Stimulated activated CD8-positive, alpha-beta memory T cell treated with anti-CD3 and anti-CD28 coated beads, Interleukin-12 subunit alpha, Interleukin-12 subunit beta, amount 100 ng/mL, for 1 hour (primary cell): ENCODE measurements at regions not wholly inside any gene's neighbourhood (a gene's known extent, or its start where the extent isn't known, plus 50 kb on each side); places are given as distances from the start of the nearest gene placed in this dataset.

Experiments
- DNase-seq: peaks from one replicate; pipeline ENCODE4 v3.0.0-alpha.2; 2020; ENCODE audit warnings: low read depth

DNA sequence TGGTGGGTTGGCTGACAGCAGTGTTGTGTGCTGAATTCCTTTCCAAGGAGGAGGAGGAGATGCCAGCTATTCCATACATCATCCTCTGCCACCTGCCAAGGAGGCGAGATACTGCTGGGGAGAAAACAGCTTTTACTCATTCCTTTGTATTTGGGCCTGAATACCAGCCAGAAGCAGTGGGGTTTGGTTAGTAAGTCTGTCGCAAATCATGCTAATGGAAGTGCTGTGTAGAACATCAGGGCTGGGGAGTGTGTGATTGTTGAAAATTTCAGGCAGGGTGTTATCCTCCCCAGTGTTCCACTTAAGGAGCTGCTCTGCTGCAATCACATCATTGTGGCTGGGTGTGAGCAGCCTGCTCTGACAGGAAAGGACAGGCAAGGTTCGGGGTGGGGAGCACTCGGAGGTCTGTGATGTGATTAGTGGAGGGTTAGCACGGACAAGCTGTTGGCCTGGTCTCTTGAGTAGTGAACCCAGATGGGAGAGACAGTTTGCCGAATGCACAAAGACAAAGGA, 128.2 kb upstream of the DLX2 start:
- DNase-seq = no peak

DNA sequence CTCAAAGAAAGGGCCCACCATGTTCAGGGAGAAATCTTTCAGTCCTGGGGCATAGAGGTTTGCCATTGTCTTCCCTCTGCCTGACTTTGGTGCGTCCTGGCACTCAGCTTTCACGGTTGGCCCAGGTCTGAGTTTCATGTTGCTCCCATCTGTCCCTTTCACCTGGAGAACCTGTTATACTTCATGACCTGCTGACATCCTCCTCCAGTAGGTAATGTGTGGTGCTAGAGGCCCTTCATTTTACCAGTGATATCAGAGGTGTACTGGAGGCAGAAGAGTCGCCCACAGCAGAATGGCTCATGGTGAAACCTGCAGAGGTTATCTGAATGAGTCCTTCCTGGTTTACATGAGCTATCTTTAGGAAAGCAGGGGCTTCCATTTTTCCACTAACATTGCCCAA, 128.8 kb upstream of the DLX2 start:
- no peak for DNase-seq

DNA sequence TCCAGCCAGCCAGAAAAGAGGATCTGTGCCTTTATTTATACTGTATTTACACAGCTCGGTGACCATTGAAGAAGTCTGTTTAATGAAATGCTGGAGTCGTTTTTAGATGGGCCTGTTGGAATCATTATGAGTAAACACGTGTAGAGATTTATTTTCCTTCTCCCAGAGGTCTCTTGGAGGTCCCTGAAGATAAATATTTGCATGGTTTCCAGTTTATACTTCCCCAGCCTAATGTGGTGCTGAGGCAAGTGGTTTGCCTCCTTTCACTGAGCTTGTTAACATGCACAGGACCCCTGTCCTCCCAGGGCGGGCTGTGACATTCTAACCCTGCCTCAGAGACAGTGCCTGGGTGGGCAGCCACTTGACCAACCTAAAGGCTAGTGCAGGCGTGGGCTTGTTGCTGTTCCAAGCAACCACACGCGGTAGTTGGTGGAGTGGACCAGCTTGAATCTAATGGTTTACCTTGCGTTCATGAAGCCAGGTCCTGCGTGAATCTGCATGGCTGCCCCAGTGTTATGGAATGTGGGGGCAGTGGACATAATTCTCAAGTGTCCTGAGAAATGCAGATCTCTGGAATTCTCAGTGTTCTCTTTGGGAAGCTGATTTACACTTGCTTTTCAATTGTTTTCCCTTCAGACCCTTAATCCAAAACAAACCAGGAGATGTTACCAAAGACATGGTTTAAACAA, 130.2 kb upstream of the DLX2 start:
- no peak for DNase-seq

DNA sequence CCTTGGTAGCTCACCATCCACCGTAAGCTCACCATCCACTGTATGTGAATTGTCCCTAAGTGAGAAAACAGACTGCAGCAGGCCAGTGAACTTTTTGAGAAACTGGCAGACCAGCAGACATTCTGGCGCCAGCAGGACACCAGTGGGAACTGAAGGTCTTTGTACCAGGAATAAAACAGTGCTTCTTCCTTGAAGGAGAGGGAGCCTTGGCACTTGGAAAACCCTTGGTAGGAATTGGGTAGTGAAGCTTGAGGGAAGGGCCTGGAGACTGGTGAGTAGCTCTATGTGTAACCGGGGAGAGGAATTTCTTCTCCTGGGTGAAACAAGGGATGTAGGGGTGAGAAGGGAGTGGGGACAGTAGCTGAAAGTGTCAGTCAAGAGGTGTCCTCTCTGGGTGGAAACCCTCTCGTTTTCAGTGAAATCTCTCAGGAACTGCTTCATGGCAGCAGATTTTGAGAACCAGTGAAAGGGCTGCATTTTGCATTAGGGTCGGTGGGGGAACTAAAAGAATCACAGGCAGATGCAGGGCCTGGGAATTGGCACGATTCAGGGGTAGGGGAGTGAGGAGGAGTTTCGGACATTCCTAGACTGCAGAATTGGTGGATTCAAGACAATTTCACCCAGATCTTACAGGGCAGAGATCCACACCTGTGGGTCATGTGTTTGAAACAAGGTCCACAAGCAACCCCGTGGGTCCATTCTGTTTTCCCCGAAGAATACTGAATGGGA, 131.5 kb upstream of the DLX2 start:
- no peak for DNase-seq

DNA sequence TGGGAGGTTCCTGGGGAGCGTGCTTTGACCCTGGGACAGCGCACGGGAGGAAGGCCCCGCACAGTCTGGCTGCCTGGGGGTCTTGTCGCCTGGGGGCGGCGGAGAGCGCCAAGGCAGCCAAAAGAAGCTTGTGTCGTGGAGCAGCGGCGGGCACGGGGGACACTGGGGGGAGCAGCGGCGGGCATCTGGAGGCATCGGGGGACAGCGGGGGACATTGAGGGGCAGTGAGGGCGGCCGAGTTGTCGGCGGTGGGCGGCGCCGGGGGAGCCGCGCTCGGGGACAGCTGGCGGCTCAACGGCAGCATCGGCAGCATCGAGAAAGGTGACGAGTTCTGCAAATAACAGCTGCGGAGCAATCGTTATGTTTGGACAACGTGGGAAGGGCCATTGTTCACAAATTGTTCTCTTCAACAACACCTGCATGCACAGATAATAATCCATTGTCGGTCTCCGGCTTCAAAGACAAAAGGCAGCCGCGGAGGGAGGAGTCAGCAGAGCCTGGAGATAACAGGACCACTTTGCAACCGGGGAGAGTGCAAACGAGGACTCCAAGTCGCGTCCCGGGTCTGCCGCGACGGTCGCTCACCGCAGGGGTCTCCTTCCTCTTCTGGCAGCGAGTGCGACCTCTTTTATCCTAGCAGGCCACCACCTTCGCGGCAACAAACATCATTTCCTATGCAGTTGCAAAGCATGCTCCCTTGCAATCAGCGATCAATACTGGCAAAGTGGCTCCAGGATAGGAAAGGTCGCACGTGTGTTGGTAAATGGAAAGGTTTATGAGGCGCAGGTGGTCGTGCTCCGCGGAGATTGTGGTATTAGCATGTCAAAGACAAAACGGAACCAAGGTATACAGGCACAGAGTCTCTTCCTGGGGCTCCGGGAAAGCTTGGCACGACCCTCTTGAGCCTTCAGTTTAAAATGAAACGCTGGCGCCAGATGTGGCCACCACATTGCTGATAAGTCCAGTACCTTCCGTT, 132.3 kb upstream of the DLX2 start:
- peak; percentile 4 for DNase-seq

DNA sequence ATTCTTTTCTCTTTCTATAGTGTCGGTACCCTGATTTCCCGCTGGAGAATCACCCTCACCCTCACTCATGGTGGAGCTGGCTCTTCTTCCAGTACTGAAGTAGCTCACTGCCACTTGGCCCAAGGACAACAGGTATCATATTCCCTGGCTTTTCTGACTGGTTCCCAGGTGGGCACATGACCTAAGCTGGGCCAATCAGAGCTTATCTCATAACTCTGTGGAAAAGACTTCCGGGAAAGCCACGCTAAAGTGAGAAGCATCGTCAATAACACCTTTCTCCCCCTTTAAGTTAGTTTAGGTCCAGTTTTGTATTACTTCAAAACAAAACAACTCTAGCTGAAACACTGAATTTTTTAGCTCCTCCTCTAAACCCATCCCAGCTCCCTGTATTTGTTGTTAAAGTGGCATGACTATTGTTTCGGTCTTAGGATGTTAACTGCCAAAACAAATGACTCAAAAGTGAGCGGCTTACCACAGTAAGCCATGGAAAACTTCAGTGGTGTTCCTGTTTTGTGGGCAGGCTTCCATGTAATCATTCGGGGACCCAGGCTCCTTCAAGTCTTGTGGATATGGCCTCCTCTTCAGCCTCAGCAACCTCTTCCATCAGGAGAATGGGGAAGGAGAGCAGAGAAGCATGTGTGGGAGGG, 137.4 kb upstream of the DLX2 start:
- no peak for DNase-seq

DNA sequence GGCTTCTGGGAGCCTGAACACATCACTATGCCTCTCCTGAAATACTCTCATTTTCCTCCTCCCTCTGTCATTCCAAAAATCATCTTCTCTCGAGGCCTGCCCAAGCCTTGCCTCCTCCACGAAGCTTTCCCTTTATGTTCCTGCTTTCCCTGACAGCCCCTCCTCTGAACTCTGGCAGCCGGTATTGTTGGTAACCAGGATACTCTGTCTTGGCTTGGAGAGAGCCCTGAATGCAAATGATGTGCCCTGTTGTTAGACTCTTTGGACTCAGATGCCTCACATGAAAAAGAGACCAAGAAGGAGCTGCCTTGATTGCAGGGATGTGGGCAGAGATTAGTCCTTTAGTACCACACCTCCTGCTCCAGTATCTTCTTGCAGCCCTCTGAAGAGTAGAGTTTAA, 138.5 kb upstream of the DLX2 start:
- no peak for DNase-seq

DNA sequence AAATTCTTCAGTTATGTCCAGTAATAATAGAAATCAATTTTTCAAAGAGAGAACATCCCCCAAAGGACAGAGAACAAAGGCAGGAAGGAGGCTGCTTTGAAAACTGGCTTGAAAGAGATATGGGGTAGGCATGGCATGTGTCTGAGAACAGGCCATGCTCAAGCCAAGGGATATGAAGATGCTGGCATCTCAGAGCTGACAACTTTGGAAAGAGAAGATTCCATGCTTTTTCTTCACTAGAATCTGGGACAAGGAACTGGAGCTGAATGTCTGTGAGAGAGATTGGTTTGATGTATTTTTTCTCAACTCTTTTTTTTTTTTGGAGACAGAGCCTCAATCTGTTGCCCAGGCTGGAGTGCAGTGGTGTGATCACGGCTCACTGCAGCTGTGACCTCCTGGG, 139.8 kb upstream of the DLX2 start:
- DNase-seq = no peak

DNA sequence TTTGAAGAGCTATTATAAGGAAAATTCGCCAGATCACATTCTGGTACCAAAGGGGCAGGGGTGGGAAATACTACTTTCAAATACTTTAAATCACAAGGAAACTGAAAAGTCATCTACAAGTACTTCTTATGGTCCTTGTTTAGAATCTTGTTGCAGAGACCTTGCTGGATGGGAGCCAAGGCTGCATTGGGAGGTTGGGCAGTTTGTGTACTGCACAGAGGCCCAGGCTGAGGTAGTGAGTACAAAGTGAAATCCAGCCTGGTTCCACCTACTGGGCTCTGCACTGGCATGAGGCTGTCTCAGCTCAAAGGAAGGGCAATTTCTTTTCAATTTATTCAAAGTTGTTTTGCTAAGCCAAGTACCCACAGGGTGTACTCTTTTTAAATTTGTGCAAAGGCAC, 140.3 kb upstream of the DLX2 start:
- DNase-seq = no peak

DNA sequence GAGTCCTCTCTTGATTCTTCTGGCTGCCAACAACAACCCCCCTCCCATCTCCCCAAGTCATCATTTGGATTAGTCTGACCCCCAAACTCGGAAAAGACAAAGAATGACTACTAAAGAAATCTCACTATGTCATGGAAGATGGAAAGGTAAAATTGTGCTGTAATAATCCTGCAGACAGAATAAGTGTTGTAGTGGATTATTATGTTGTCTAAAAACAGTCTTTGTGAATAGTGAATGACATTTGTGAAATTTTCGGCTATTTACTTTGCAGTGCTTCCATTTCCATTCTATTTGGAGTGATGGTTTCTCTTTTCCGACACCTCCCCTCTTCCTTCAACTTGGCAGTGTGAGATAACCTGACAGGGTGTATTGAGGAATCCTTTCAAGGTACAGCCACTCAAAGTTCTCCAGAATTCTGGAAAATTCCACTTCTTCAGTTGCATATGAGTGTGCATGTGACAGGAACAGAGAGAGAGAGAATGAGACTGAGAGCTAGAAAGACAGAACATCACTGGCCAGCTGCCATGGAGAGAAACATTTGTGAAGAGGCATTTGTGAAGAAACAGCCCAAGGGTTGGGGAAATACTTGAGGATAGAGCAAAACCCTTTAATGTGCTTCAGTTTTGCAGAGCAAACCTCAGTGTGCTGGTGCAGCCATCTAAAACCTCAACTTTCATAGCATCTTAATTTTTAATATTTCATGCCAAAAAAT, 141.9 kb upstream of the DLX2 start:
- DNase-seq = no peak

DNA sequence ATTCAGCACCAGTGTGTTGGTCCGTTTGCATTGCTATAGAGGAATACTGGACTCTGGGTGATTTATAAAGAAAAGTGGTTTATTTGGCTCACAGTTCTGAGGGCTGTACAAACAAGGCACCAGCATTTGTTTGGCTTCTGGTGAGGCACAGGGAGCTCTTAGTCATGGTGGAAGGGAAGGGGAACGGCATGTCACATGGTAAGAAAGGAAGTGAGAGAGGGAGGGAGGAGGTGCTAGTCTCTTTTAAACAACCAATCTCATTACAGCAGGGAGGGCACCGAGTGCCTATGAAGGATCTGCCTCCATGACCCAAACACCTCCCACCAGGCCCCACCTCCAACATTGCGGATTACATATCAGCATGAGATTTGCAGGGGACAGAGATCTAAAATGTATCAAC, 143.9 kb upstream of the DLX2 start:
- DNase-seq = no peak

DNA sequence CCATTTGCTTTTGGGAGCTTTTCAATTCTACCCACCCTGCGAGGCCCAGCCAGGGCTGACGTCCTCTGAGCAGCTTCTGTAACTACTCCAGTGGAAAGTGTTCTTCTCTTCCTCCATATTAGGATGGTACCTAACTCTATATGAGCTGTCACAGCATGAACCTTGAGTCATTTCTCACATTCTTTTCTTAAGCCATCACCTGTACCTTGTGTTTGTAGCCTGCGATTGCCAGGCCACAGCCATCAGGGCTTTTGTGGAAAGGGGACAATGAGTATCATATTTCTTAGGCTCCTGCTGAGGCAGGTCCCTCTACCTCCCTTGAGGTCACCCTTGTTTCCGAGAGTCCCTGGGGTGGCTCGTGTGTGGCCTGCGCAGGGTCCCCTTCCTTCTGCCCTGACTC, 144.5 kb upstream of the DLX2 start:
- DNase-seq = no peak

DNA sequence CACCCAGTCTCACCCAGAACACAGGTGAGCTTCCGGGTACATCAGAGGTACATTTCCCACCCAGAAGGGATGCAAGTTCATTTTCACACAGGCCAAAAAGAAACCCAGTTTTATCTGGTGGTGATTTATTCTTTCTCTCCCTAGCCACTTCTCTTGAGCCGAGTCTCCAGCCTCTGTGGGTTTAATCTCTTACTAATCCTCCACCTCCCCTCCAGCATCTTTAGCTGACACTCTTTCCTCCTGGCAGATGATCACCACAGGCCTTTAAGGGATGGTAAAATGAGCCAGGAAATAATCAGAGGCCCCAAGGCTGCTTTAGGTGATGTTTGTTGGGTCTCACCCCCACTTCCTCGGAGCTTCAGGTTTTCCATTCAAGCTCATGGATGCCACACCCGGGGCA, 145.7 kb upstream of the DLX2 start:
- no peak for DNase-seq

DNA sequence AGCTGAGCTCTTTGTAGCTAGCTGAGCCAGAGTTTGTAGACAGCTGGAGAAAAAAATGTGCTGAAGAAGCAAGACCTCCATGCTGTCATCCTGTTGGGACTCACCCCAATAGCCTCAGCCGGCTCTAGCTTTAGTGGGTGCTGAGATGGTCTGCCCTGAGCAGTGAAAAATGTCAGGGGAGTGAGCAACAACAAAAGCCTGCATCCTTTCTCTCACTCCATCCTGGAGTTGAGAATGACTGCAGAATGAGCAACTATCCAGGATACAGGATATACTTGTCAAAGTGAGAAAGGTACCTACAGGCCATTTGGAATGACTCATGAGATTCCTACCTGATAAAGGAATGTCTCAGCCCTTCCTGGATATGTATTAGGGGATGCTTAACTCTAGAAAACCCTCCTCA, 146.1 kb upstream of the DLX2 start:
- DNase-seq = no peak

DNA sequence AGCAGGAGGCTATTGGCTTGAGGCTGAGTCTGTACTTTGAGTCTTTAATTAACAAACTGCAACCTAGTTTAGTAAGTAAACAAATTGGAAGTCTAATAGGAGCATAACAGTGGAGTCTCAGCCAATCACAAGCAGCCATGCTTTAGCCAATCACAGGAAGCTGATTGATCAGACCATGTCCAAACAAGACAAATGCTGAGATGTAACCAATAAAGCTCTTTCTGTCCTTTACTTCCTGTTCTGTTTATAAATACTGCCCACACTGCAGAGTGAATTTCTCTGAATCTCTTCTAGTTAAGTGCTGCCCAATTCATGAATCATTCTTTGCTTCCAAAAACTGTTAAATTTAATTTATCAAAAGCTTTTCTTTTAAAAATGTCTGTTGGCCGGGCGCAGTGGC, 146.6 kb upstream of the DLX2 start:
- no peak for DNase-seq

DNA sequence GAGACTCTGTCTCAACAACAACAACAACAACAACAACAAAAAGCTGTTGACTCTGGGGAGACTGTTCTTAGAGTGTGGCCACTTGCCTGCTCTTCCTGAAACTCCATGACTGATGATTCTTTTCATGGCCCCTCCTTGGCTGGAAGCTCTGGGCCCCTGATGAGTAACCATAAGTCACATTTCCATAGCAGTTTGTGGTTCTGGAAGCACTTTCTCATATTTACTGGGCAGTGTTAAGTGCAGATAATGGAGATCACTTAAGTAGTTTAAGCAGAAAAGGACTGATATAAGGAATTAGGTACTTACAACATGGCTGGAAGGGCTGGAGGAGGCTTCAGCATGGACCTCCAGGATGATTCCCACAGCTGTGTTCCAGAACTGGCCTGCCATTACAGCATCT, 147.3 kb upstream of the DLX2 start:
- DNase-seq = no peak

DNA sequence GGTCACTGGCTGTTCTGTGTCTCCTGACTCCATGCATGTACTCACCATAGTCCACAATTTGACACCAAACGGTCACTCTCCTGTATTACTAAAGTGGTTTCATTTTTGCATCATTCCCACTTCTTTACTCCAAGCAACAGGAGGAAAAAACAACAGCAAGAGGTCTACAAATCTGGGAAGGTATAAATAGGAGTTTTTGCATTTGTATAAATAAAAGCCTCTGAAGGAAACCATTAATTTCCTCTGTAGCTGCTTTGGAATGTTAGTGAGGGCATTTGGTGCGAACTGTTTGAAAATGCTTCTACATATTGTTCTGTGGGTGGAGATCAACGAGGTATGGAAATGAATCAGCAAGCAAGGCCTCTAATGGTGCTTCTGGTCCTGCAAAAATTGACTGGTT, 148.5 kb upstream of the DLX2 start:
- no peak for DNase-seq

DNA sequence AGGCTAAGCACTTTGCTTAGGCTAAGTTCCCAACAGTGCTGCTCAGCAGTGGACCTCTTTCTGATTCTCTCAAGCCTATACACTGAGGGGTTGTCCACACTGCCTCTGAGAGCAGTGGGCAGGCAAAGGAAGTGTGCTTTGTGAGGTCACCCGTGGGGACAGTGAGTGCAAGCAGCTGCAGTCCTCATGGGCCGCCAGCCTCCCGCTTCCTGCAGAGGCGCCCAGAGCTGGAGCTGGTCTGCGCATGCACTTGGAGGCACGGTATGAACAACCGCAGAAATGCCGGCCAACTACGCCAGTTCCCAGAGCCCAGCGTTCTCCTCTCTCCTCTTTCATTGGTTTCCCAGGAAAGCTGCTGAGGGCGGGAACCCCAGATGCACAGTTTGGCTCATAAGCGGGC, 149.5 kb upstream of the DLX2 start:
- no peak for DNase-seq

DNA sequence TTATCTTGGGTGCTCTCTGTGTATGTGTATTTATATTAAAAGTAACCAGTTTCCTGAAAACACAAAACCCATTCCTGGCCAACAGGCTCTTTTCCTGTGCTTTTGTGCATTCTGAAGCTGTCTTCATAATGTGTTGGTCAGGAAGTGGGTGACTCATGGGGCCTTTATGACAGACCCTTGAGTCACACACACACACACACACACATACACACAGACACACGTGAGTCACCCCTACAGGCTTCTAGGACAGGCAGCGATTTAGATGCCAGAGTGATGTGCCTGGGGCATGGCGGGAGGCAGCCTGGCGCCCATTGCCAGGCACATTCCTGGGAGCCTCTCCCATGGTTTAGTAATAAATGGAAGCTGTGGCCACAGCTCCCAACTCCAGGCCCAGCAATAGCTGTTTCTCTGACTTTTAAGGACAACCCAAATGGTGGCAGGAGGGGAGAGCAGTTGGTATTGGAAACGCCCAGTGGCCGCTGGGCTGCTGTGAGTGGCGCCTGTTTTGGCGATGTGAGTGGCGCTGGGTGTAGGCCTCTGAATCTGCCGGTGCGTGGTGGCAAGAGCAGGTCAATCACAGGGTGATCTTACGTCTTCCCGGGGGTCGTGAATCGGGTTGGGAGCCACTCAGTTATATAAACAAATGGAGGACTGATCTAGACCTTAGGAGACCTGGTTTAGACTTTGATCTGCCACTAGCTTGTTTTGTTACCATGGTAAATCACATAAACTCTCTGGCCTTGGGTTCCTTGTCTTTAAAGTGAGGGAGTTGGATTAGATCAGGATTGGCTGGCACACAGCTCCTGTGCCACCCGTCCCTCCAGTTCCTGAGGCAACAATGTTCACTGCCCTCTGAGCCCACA, 150.7 kb upstream of the DLX2 start:
- DNase-seq = peak; percentile 17

DNA sequence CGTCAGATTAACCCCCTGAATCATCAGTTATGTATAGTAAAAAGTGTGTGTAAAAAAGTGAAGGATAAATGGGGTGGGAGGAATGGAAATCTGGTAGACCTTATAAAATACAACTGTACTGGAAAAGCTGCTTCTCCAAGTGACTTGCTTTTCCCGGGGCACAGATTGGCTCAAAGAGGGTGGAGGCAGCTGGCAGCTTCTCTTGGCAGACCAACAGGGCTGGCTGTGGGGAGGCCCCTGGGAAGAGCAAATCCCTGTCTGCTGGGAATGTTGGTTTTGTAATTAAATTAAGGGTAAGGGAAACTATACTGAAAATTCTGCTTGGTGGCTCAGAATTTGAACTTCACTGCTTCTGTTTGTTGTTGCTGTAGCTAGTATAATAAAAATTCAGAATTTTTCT, 154.2 kb upstream of the DLX2 start:
- no peak for DNase-seq

DNA sequence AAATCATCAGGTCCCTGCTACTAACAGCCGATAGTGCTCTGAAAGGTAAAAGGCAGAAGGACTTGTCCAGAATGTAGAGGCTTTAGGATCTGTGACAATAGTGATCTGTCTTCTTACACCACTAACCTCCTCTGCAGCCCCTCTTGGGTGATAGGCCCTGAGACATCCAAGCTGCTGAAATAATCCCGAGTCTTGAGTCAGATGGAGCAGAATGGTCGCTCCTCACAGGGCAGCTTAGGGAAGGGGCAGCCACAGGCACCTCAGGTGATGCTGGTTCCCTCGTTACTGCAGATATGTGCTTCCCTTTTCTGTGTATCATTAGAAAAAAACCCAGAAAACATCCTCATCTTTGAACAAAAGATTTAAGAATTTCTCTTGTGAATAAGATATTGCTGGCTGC, 157.1 kb upstream of the DLX2 start:
- DNase-seq = no peak
